Keratinocyte (primary cell): ENCODE measurements at regions not wholly inside any gene's neighbourhood (a gene's known extent, or its start where the extent isn't known, plus 50 kb on each side); places are given as distances from the start of the nearest gene placed in this dataset.

Experiments
- CTCF ChIP-seq, 3 experiments: IDR thresholded peaks in 1 of 3; conservative IDR thresholded peaks in 1 of 3; optimal IDR thresholded peaks in 1 of 3; 2 replicates in 2 of 3; 3 replicates in 1 of 3; pipeline versions ENCODE3 to v1.5.1; 2011; ENCODE audit warnings: low read length in 3 of 3, mild to moderate bottlenecking in 3 of 3, moderate library complexity in 2 of 3, control low read depth in 1 of 3, inconsistent platforms in 1 of 3; ENCODE audit not compliant: insufficient read depth in 2 of 3; ENCODE audit errors: extremely low read depth in 1 of 3
- EZH2 ChIP-seq: IDR thresholded peaks from one replicate; pipeline ENCODE4 v1.6.1; 2012; ENCODE audit warnings: inconsistent platforms, mild to moderate bottlenecking, low read length, moderate library complexity

GRCh38 chr22:48951836-48952235, 875.8 kb downstream of the BRD1 start:
- TF ChIP-seq EZH2 (no peak), CTCF (optimal IDR thresholded peaks at IDR 0.05 in 1 of 3, IDR thresholded peaks at IDR 0.05 in 1 of 3, conservative IDR thresholded peaks at IDR 0.05 in 1 of 3; ENCODE audit: extremely low read depth in 1 of 3, insufficient read depth in 2 of 3, low read length in 3 of 3) (no peak)
